ENCODE measurements at regions not wholly inside any gene's neighbourhood (a gene's known extent, or its start where the extent isn't known, plus 50 kb on each side); places are given as distances from the start of the nearest gene placed in this dataset.

DNA sequence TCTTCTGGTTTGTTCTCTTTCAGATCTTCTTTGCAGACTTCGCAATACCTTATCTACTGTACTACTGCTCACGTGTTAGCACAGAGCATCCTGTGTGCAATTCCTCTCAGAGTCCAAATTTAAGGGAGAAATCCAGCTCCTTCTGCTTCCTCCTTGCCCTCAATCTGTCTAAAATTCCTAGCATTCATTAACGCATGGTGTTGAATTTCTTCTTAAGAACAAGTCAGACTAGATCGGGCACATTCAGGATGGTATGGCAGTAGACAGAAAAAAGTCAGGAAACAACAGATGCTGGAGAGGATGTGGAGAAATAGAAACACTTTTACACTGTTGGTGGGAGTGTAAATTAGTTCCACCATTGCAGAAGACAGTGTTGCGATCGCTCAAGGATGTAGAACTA is 206.1 kb upstream of the CDH7 start:
- TF ChIP-seq CTCF (IDR thresholded peaks at IDR 0.05; ENCODE audit: poor library complexity, severe bottlenecking) (no peak), TAF1 (IDR thresholded peaks at IDR 0.05; ENCODE audit: low read depth) (no peak), POLR2AphosphoS5 (IDR thresholded peaks at IDR 0.05) (no peak), EZH2 (IDR thresholded peaks at IDR 0.05; ENCODE audit: borderline replicate concordance, insufficient read depth, low read length, poor library complexity, severe bottlenecking) (no peak), MXI1 (conservative IDR thresholded peaks at IDR 0.05; ENCODE audit: poor library complexity, severe bottlenecking) (no peak)

Data from neural cell (in vitro differentiated cells).